NCI-H1048 (cell line): ENCODE measurements at regions not wholly inside any gene's neighbourhood (a gene's known extent, or its start where the extent isn't known, plus 50 kb on each side); places are given as distances from the start of the nearest gene placed in this dataset.
"Not testable (repeated sequence)": the region's sequence is repeated elsewhere in the genome, so short reads cannot be mapped to it uniquely, and the experiment has no call there.

Experiments used
- DNase-seq: peaks from one replicate; lab custom pipeline; 2025; lab: John Stamatoyannopoulos, UW

- DNase-seq = no peak
Measured at GRCh38 chr1:101483982-101484688, 247.3 kb downstream of the S1PR1 start.

GRCh38 chr1:101484689-101485338, 248.0 kb downstream of the S1PR1 start:
- peak; percentile 29 for DNase-seq

- no peak for DNase-seq
Measured at GRCh38 chr1:101485712-101486111, 248.9 kb downstream of the S1PR1 start.

GRCh38 chr1:101492144-101492543, 255.3 kb downstream of the S1PR1 start:
- DNase-seq = not testable (repeated sequence)

- not testable (repeated sequence) for DNase-seq
Measured at GRCh38 chr1:101493920-101494319, 257.1 kb downstream of the S1PR1 start.

- DNase-seq = no peak
Measured at GRCh38 chr1:101496109-101496508, 259.3 kb downstream of the S1PR1 start.

- DNase-seq = no peak
Measured at GRCh38 chr1:101497881-101498559, 261.2 kb downstream of the S1PR1 start.

- not testable (repeated sequence) for DNase-seq
Measured at GRCh38 chr1:101504106-101504505, 267.3 kb downstream of the S1PR1 start.

- not testable (repeated sequence) for DNase-seq
Measured at GRCh38 chr1:101505240-101505639, 268.4 kb downstream of the S1PR1 start.

GRCh38 chr1:101506541-101507164, 269.8 kb downstream of the S1PR1 start:
- DNase-seq = no peak

- DNase-seq = no peak
Measured at GRCh38 chr1:101507547-101507971, 270.7 kb downstream of the S1PR1 start.

GRCh38 chr1:101508913-101509312, 272.1 kb downstream of the S1PR1 start:
- no peak for DNase-seq

- no peak for DNase-seq
Measured at GRCh38 chr1:101509370-101509769, 272.6 kb downstream of the S1PR1 start.

- no peak for DNase-seq
Measured at GRCh38 chr1:101511202-101511891, 274.5 kb downstream of the S1PR1 start.

GRCh38 chr1:101520302-101520701, 283.5 kb downstream of the S1PR1 start:
- DNase-seq = peak; percentile 20

- no peak for DNase-seq
Measured at GRCh38 chr1:101522486-101522885, 285.7 kb downstream of the S1PR1 start.

- no peak for DNase-seq
Measured at GRCh38 chr1:101526813-101527212, 290.0 kb downstream of the S1PR1 start.

GRCh38 chr1:101532377-101532776, 295.6 kb downstream of the S1PR1 start:
- DNase-seq = no peak

- DNase-seq = no peak
Measured at GRCh38 chr1:101540161-101540560, 303.3 kb downstream of the S1PR1 start.

- no peak for DNase-seq
Measured at GRCh38 chr1:101546885-101547284, 310.1 kb downstream of the S1PR1 start.

GRCh38 chr1:101547357-101547756, 310.5 kb downstream of the S1PR1 start:
- no peak for DNase-seq

- DNase-seq = no peak
Measured at GRCh38 chr1:101548376-101548775, 311.6 kb downstream of the S1PR1 start.
